NCI-H460 (cell line): ENCODE measurements at regions not wholly inside any gene's neighbourhood (a gene's known extent, or its start where the extent isn't known, plus 50 kb on each side); places are given as distances from the start of the nearest gene placed in this dataset.

ENCODE experiments used
- DNase-seq: peaks from one replicate; pipeline ENCODE4 v3.0.0-alpha.2; 2016; ENCODE audit warnings: low read depth; ENCODE audit errors: extremely low read depth

- DNase-seq = no peak
Observed at GRCh38 chr19:31164791-31165251, 184.4 kb downstream of the TSHZ3 start.

DNA sequence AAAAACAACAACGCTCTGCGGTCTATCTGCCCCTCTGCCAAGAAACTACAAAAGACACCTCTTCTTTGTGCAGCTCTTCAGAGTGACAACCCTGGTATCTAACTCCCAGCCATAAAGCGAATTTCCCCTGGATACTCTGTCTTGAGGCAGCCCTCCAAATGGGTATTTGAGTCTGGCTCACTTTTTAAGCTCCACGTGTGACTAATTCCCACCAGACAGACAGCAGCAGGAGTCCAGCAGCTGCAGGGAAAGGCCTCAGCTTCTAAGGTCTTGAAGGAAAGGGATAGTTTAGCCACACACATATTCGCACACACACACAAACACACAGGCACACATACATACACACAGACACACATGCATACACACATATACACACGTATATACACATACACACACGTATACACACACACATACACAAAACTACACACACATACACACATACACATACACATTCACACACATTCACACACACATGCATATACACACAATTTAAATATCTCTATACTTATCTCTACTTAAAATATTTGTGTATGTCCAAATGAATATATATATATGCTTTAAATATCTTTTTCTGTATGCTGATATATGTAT is 188.8 kb downstream of the TSHZ3 start:
- DNase-seq = no peak

GRCh38 chr19:31154021-31154420 is 195.2 kb downstream of the TSHZ3 start:
- no peak for DNase-seq

DNA sequence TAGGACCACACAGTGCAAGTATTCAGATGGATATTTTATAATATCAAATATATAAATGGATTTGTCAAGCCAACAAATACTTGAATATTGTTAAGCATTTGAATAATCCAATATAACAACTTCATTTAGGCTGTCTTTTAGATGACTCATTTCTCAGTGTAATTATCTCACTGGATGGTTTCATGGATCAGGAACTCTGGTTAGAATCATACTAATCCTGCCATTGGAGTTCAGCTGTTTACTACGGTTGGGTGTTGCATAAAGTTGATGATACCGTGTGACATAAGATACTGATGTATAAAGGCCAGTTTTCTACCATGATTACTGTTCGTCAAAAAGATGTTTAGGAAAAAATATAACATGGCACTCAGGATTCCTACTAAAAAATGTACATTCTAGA is 196.3 kb downstream of the TSHZ3 start:
- DNase-seq = no peak

DNA sequence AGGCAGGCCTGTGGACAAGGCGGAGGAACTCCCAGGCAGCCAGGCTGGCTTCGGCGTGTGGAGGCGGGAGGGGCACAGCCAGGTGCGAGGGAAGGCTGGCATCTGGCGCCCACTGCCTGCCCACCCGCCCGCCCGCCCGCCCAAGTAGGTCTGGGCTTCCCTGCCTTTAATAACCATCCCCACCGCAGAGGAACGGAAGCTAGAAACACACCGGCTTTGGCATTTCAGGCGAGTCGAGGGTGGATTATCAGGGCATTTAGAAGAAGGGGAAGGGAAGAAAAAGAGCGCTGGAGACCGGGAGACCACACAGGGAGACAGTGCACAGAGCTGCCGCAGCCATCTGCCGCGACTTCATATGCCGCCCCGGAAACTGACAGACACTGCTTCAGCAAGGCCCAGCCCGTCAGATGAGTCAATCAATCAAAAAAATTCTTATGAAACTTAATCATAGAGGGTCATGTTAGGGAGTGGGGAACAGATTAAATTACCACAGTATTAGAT is 199.7 kb downstream of the TSHZ3 start:
- DNase-seq = no peak

- DNase-seq = no peak
Observed at GRCh38 chr19:31148671-31149070, 200.6 kb downstream of the TSHZ3 start.

GRCh38 chr19:31147234-31147633 is 202.0 kb downstream of the TSHZ3 start:
- DNase-seq = no peak

DNA sequence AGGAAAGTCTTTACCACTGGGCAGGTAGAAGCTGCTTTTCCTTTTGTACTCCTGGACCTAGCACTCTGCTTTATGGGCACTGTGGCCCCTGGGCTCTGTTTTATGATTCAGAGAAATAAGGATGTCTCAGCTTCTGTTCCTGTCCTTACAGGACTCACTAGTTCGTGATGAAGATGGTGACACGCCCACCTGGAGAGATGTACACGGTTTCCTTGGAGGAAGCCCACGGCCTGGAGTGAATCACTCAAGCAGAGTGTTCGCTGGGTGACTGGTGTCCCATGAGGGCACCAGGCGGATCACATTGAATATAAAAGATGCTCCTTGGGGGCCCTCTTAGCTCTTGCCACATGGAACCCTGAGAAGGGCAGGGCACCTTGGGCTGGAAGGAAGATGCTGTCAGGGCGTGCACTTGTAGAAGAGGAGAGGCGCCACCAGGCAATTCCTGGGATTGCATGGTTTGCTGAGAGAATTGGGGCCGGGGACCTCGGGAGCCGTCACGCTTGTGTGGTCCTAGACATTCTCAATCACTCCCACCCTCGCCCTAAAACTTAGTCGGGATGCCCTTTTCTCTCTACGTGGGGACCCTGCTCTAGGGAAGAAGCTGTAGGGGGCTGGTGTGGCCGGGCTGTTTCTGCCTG is 202.6 kb downstream of the TSHZ3 start:
- DNase-seq = no peak

- DNase-seq = no peak
Observed at GRCh38 chr19:31146015-31146414, 203.2 kb downstream of the TSHZ3 start.

GRCh38 chr19:31145007-31145406 is 204.2 kb downstream of the TSHZ3 start:
- no peak for DNase-seq

DNA sequence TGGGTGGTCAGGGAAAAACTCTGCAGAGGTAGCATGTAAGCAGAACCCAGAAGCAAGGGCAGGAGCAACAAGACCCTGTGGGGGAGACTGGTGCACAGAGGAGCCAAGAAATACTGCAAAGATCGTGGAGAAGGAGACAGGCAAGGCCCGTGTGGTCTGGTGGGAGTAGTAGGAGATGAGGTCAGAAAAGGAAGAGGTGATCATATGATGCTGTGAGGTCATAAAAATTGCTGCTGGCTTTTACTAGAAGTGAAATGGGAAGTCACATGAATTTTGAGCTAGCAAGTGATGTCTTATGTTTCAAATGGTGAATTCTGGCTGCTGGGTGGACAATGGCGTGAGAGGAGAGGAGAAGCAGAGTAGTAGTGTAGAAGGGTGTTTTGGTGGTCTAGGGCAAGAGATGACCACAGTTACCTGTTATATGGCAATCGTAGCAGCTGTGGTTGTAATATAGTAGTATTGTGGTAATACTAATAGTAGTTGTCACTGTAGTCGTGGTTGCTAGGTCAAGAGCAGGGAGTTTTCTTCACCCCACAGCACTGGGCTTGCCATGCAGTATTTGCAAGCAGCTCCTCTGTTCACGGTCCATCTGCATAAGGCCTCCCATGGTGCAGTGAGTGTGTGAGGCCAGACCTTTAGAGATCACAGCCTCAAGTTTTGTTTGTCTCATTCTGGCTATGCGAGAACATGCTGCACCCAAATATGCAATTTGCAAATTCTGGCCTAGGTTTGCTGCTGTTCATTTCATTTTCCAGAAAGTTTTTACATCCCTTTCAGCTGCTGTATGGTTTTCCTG is 205.0 kb downstream of the TSHZ3 start:
- no peak for DNase-seq

DNA sequence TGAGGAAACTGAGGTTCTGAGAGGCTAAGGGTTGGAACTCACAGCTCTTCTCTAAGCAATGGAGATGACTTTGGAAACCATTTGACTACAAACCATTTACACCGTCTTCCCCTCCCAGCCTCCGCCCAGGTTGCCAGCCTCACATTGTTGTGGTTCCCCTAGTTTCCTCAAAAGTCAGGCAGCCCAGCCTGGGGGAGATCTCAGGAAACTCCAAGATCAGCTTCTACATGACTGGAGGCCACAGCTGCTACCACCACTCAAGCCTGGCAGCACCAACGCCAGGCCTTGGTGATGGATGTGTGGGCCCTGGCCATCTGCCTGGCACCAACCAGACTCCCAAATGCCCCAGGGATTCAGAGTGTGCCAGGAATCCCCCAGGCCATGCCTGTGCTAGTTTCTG is 207.9 kb downstream of the TSHZ3 start:
- no peak for DNase-seq

DNA sequence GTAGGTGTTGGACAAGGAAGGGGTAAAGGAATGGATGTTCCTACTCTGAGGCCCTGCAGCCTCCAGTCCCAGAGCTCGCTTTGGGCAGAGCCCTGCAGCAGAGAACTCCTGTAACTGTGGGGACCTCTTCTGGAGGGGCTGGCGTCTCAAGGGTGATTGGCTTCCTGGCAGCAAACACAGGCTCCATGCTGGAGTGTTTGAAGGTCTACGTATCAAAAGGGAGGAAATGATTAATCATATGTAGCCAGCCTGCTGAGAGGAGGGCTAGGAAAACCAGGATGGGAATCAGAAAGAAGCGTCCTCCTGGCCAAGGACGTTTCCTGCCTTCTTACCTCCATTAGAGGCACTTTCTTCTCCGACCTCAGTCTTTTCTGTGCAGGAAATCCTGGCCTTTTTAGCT is 208.5 kb downstream of the TSHZ3 start:
- DNase-seq = no peak

DNA sequence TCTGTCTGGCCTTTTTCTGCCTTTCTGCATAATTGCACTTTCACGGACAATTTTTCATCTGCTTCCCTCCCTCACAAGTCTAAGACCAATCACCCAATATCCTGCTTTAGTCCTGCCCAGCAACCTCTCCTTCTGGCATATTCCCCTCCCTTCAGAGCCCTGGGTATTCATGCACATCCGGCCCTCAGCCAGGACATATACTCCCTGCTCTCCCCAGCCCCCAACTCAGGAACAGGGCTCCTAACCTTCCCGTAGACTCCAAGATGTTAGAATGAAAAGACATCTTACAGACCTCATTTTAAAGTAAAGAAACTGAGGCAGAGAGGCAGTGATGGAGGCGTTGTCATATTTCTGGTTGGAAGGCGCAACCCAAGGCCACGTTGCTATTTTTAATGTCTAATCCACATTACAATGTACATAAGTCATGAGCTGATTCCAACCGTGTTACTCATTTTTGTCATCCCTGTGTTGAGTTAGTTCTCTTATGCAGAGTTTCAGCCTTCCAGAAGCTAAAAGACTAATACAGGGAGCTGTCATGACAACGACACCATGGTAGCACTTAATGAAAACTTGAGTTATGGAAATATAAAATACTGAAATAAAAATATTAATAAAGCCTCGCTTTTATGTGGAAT is 209.2 kb downstream of the TSHZ3 start:
- DNase-seq = no peak

DNA sequence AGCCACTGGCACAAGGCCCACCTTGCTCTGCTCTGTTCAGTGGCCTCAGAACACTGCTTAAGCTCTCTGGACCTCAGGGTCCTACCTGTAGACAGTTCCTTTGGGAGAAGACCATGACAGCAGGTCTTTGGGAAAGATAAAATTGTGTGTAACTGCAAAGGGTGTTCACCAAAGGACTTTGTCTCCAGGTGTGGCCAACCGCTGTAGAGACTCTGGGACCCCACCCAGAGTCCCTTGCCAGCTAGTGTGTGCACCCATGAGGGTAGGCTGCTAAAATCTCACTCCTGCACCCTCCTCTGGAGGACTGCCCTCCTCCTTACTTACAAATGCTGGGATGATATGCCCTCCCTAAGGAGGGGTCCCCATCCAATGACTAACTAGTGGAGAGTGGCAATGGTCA is 211.2 kb downstream of the TSHZ3 start:
- no peak for DNase-seq

GRCh38 chr19:31135841-31136240 is 213.4 kb downstream of the TSHZ3 start:
- DNase-seq = no peak

DNA sequence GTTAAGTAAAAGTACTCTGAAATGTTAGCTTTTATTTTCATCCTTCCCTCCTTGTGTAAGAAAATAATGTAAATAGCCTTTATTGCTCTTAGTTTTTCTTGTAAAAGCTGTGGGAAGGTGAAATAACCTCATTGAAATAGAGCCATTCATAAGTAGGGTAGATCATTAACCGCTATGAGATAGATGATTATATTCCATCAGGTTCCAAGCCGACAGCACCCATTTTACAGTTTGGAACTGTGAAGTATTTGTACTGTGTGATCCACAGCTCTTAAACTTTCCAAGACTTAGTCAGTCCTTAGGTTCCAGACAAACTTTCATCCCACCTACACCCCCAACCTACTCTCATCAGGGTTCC is 216.5 kb downstream of the TSHZ3 start:
- no peak for DNase-seq

GRCh38 chr19:31128291-31128690 is 220.9 kb downstream of the TSHZ3 start:
- DNase-seq = no peak

DNA sequence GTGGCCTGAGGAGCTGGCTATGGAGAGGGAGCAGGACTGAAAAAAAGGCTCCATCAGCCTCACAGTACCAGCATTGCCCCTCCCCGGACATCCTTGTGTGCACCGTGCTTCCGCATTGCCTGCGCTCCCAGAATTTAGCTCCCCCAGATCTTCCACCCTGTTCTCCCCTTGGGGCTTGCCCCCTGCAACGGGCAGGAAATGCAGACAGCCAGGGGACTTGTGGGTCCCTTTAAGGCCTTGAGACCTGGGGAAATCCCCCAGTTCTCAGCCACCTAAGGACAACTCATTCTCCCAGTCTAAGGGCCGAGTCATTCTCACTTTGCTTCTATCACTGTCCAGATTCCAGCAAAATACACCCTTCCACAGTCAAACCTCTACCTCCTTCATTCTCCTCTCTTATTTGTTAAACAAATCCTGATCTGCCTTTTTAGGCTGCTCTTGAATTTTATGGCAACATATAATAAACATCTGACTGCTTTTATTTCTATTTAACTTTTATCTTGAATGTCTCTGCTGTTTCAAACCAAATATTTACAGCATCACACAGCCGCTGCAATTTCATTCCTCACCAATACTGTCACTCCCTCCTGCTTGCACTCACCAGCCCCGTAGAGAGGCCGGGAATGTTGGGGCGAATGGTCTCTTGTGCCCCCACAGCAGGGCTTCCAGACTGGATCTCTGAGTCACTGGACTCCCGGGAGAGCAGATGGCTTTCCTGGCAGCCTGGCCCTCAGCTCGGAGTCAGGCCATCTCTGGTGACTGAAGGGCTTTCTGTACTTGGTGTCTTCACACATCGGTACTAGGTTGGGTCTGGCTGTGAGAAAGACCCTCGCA is 221.9 kb downstream of the TSHZ3 start:
- DNase-seq = no peak

DNA sequence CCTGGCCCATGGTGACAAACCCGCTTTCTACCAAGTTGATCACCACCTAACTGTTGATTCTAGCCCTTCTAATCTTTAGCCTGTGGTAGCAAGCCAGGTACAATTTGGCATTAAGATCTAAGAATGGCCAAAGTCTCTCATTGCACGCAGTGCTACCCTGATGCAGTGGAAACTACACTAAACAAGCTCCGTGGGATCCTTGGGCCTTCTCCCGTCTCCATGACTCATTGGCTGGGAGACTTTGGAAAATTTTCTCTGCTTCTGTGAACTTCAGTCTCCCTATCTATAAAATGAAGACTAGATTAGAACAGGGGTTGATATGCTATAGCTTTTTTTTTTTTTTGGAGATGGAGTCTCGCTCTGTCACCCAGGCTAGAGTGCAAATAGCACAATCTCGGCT is 223.0 kb downstream of the TSHZ3 start:
- DNase-seq = no peak

- DNase-seq = no peak
Observed at GRCh38 chr19:31125071-31125470, 224.2 kb downstream of the TSHZ3 start.
